PFSK-1 (cell line): ENCODE measurements at regions not wholly inside any gene's neighbourhood (a gene's known extent, or its start where the extent isn't known, plus 50 kb on each side); places are given as distances from the start of the nearest gene placed in this dataset.

Experiments used
- FOXP2 ChIP-seq: optimal IDR thresholded peaks from 2 replicates; pipeline ENCODE3; 2011; ENCODE audit warnings: borderline replicate concordance, control low read depth, inconsistent platforms; ENCODE audit not compliant: insufficient read depth; ENCODE audit errors: extremely low read length, extremely low read depth
- POLR2AphosphoS5 ChIP-seq: IDR thresholded peaks from 2 replicates; pipeline ENCODE4 v1.6.1; 2012; ENCODE audit warnings: low read depth, mild to moderate bottlenecking, control low read depth, low read length, moderate library complexity
- SIN3A ChIP-seq: IDR thresholded peaks from 2 replicates; pipeline ENCODE4 v1.6.1; 2012; ENCODE audit warnings: mild to moderate bottlenecking, low read length, moderate library complexity, borderline replicate concordance; ENCODE audit not compliant: insufficient read depth
- TAF1 ChIP-seq: IDR thresholded peaks from 2 replicates; pipeline ENCODE4 v1.6.1; 2012; ENCODE audit warnings: low read length, control low read depth, borderline replicate concordance; ENCODE audit not compliant: insufficient read depth
- TF ChIP-seq, protein P1 (sequence below), 2 experiments: IDR thresholded peaks; 2 replicates each; pipeline versions ENCODE4 v1.6.1 to v1.8.0; 2011 to 2012; ENCODE audit warnings: low read depth in 2 of 2, low read length in 2 of 2, control low read depth in 1 of 2, inconsistent platforms in 1 of 2, mild to moderate bottlenecking in 1 of 2, moderate library complexity in 1 of 2; ENCODE audit not compliant: insufficient read depth in 1 of 2

DNA sequence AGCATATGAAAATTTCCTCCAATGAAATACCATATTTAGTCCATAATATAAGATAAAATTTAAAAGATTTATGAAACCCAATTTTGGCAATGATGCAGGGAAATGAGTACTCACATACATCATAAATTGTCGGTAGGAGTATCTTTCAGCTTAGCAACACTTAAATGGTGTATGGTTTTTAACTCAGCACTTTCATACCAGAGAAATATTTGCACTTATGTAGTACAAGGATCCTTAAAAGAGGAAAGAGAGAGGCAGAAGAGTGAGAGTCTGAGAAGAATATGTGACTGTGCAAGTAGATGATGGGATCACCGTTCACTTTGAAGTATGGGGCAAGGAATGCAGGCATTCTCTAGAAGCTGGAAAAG, 379.3 kb upstream of the DCN start:
- TF ChIP-seq POLR2AphosphoS5, result no peak
- TF ChIP-seq SIN3A, result no peak
- TF ChIP-seq TAF1, result no peak
- TF ChIP-seq FOXP2, result no peak
- TF ChIP-seq, protein P1, sequence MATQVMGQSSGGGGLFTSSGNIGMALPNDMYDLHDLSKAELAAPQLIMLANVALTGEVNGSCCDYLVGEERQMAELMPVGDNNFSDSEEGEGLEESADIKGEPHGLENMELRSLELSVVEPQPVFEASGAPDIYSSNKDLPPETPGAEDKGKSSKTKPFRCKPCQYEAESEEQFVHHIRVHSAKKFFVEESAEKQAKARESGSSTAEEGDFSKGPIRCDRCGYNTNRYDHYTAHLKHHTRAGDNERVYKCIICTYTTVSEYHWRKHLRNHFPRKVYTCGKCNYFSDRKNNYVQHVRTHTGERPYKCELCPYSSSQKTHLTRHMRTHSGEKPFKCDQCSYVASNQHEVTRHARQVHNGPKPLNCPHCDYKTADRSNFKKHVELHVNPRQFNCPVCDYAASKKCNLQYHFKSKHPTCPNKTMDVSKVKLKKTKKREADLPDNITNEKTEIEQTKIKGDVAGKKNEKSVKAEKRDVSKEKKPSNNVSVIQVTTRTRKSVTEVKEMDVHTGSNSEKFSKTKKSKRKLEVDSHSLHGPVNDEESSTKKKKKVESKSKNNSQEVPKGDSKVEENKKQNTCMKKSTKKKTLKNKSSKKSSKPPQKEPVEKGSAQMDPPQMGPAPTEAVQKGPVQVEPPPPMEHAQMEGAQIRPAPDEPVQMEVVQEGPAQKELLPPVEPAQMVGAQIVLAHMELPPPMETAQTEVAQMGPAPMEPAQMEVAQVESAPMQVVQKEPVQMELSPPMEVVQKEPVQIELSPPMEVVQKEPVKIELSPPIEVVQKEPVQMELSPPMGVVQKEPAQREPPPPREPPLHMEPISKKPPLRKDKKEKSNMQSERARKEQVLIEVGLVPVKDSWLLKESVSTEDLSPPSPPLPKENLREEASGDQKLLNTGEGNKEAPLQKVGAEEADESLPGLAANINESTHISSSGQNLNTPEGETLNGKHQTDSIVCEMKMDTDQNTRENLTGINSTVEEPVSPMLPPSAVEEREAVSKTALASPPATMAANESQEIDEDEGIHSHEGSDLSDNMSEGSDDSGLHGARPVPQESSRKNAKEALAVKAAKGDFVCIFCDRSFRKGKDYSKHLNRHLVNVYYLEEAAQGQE (IDR thresholded peaks at IDR 0.05; ENCODE audit: insufficient read depth in 1 of 2, low read depth in 2 of 2, low read length in 2 of 2), result no peak

DNA sequence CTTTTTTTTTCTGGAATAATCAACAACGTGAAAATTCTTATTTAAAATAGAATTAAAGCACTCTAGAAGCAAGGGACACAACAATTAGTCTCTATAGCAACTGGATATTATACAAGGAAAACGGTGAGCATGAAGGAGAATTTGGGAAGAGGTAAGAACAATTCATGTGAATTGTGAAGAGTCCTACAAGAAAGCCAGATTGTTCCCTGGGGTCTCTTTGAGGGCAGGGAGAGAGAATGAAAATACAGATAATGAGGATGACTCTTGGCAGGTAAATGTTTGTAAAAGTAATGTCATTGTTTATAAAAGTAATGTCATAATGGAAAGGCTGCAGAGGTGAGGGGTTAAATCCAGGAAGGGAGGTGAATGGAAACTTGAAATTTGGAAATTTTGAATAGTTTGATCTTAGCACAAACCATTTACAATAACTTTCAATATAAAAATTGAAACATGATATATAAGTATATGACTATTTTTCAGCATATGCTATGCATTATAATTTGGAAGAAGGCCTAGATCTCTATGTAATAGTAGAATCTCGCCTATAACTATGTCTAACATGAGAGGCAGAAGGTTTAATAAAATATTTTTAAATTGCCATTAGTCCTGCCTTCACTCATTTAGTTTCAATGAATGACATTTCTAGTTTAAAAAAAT, 378.8 kb upstream of the DCN start:
- TF ChIP-seq FOXP2 (no peak), SIN3A (no peak), POLR2AphosphoS5 (no peak), TAF1 (no peak)
- TF ChIP-seq, protein P1 (IDR thresholded peaks at IDR 0.05; ENCODE audit: insufficient read depth in 1 of 2, low read depth in 2 of 2, low read length in 2 of 2), result no peak

DNA sequence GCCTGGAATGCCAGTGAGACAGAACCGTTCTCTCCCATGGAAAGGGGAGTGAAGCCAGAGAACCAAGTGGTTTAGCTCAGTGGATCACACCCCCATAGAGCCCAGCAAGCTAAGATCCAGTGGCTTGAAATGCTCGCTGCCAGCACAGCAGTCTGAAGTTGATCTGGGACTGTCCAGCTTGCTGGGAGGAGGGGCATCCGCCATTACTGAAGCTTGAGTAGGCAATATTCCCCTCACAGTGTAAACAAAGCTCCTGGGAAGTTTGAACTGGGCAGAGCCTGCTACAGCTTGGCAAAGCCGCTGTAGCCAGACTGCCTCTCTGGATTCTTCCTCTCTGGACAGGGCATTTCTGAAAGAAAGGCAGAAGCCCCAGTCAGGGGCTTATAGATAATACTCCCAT, 374.3 kb upstream of the DCN start:
- TF ChIP-seq, protein P1 (IDR thresholded peaks at IDR 0.05; ENCODE audit: insufficient read depth in 1 of 2, low read depth in 2 of 2, low read length in 2 of 2), result no peak
- TF ChIP-seq TAF1 (no peak), SIN3A (no peak), FOXP2 (no peak), POLR2AphosphoS5 (no peak)

DNA sequence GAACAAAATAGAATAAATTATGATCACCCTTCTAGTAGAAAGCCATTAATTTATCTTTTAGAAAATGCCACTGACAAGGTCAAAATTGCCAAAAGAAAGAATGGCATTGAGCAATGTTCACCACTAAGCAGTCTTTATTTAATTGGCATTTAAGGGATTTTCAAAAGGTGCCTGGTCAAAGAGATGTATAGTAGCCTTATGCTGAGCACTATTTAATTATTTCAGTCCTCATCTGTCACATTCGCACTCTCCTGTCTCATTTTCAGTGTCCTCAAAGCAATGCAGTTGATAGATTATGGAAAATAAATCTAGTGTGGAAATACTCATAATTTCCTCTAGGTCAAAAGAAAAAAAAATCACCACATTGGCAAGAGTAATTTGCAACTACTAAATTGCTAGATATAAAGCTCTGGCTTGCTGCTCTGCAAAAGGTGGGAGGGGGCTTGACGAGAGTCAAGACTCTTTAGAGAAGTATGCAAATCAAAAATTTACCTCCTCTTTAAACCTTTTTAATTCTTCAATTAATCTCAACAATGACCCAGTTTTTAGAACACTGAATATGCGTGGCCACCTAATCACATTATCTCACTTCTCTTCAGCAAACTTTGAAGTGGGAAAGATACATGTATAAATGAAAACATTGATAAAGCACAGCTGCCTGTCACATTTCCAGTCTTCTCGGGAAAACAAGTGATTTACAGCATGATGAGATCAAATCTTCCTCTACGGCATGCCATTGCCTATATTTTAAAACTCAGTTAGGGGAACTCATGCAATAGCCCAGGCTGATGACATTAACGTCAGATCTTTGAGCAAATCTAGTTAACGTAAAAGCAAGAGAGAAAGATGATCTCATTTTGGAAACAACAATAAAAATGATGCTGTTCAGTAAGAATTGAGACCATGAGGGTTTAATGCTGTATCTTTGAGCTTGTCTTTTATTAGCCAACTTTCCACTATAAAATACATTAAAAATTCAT, 373.1 kb upstream of the DCN start:
- TF ChIP-seq POLR2AphosphoS5, result no peak
- TF ChIP-seq TAF1, result no peak
- no peak for TF ChIP-seq FOXP2
- no peak for TF ChIP-seq SIN3A
- TF ChIP-seq, protein P1 (IDR thresholded peaks at IDR 0.05; ENCODE audit: insufficient read depth in 1 of 2, low read depth in 2 of 2, low read length in 2 of 2), result no peak
